NCI-H2171 (cell line): ENCODE measurements at regions not wholly inside any gene's neighbourhood (a gene's known extent, or its start where the extent isn't known, plus 50 kb on each side); places are given as distances from the start of the nearest gene placed in this dataset.
"Not testable (repeated sequence)": the region's sequence is repeated elsewhere in the genome, so short reads cannot be mapped to it uniquely, and the experiment has no call there.

Source experiments
- DNase-seq: peaks from one replicate; lab custom pipeline; 2025; lab: John Stamatoyannopoulos, UW

GRCh38 chr1:195202241-195202640 lies 1406.0 kb downstream of the KCNT2 start:
- peak; percentile 38 for DNase-seq

DNA sequence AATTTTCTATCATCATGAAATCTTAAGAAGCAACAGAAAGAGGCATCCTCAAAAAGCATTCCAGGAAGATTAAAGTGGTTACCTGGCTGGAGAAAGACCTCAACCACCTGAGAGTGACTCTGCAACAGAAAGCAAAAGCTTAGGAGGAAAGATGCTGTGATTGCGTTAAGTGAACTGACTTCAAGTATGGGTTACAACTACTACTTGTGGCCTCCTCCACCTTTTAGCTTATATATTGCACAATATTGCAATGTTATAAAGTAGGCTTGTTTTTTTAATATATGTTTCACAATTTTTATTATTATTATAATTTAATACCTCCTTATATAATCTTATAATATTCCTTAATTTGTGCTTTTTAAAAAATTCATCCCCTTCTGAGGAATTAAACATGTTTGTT lies 1407.5 kb downstream of the KCNT2 start:
- DNase-seq = no peak

GRCh38 chr1:195197116-195197515 lies 1411.1 kb downstream of the KCNT2 start:
- no peak for DNase-seq

GRCh38 chr1:195195423-195196057 lies 1412.7 kb downstream of the KCNT2 start:
- no peak for DNase-seq

GRCh38 chr1:195193134-195193533 lies 1415.1 kb downstream of the KCNT2 start:
- DNase-seq = no peak

- DNase-seq = no peak
These were observed 1419.4 kb downstream of the KCNT2 start for GRCh38 chr1:195188821-195189220.

DNA sequence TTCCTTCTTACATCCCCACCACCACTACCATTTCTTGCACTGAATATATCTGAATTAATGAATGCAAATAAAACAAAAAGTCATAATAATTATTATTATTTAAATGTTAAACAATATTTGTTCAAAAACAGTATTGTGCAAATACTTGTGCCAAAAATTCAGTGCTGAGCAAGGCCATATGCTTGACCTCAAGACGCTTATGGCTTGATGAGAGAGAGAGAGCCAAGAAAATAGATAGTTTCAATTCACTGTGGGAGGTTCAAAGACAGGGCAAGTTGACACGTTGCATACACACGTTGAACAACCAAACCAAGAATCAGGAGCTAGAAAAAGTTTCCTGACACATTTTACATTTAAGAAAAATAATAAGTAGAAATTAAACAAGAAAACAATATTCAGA lies 1421.7 kb downstream of the KCNT2 start:
- no peak for DNase-seq

- peak; percentile 5 for DNase-seq
These were observed 1422.5 kb downstream of the KCNT2 start for GRCh38 chr1:195185736-195186135.

GRCh38 chr1:195185321-195185720 lies 1422.9 kb downstream of the KCNT2 start:
- no peak for DNase-seq

DNA sequence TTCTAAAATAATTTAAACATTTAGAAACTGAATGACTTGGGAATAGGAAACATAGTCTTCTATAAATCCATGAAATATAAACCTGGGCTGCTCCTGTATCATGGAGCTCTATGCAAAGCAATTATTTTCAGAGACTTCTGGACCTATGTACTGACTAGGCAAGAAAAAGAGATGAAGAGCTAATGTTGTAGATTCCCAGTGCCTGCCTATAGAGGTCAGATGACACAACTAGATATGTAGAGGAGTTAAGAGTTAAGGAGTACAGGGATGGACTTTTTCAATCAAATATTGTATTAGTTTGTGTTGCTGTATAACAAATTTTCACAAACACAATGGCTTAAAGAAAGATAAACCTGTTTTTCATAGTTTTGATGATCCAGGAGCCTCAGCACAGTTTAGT lies 1434.5 kb downstream of the KCNT2 start:
- no peak for DNase-seq

- DNase-seq = not testable (repeated sequence)
These were observed 1448.4 kb downstream of the KCNT2 start for GRCh38 chr1:195159795-195160194.

DNA sequence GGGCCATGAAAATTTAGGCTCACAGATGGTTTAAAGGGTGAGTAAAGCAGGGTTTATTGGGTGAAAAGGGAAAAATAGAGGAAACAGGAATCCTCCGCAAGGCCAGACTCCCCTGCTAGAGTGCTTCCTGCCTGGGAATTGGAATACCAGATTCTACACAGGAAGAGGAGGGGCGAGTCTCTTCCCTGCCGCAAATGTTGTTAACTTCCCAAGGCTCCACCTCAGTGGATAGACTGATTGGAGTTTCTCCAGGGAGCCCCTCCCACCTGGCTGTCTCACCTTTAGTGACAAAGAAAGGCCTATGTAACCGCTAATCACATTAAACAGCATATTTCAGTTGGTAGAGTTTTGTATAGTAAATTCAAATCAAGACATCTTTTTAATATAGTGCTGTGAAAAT lies 1450.1 kb downstream of the KCNT2 start:
- no peak for DNase-seq

DNA sequence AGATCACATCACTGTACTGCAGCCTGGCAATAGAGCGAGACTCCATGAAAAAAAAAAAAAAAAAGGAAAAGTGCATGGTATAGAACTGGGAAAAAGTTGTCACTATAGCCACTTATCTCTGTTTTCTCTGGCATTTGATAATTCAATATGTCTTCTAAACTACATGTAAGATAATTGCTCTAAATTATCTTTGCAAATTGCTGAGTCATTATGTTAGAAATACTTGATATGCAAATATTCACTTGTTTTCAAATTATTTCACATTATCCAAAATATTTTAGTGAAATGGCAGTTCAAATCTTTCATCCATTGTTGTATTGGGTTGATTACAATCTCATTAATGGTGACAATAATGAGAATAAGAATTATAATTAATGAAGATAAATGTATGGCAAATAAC lies 1455.1 kb downstream of the KCNT2 start:
- DNase-seq = no peak

- no peak for DNase-seq
These were observed 1457.5 kb downstream of the KCNT2 start for GRCh38 chr1:195150768-195151167.

DNA sequence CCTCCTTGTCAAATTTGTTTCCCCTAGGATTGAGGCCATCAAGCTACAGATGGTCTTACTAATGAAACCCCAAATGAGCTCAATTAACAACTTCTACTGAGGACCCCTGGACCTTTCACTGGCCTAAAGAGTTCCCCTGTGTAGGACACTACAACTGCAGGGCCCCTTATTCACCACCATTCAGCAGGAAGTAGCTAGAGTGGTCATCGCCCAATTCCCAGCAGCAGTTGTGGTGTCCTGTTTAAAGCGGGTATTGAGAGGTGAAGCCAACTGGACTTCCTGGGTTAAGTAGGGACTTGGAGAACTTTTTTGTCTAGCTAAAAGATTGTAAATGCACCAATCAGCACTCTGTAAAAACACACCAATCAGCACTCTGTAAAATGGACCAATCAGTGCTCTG lies 1466.9 kb downstream of the KCNT2 start:
- no peak for DNase-seq

DNA sequence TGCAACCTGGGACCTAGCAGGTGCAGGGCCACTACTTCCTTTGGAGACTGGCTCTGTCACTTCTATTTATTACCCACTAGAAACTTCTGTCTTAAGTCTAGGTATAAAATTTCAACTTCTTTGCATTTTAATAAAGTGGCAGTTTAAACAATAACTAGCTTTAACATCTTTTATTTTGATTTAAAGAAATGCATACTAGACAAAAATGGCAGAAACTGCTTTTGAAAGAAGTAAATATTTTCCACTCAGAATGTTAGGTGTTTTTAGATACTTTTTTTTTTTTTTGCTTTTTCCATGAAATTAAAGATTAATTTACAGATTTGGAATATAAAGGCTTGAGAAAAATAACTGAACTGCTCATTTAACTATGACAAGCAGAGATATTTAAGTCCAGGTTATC lies 1477.6 kb downstream of the KCNT2 start:
- DNase-seq = no peak

- no peak for DNase-seq
These were observed 1485.7 kb downstream of the KCNT2 start for GRCh38 chr1:195122497-195122896.

DNA sequence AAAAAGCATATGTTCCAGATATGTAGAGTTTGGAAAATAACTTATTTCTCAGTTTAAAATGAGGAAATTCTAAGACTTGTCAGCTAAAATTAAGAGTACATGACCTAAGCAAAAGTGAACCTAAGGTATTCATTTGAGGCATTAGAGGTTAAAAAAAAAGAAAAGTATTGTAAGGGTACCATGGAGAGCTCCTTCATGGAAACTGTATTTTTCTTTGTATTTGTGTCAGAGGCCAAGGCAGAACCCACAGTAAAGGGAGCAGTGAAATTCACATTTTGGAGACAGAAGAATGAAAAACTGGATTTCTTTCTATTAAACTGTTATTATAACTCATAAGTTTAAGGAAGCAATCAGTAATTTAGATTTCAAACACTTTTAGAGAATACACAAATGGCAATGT lies 1494.8 kb downstream of the KCNT2 start:
- no peak for DNase-seq

GRCh38 chr1:195105773-195106172 lies 1502.5 kb downstream of the KCNT2 start:
- no peak for DNase-seq

DNA sequence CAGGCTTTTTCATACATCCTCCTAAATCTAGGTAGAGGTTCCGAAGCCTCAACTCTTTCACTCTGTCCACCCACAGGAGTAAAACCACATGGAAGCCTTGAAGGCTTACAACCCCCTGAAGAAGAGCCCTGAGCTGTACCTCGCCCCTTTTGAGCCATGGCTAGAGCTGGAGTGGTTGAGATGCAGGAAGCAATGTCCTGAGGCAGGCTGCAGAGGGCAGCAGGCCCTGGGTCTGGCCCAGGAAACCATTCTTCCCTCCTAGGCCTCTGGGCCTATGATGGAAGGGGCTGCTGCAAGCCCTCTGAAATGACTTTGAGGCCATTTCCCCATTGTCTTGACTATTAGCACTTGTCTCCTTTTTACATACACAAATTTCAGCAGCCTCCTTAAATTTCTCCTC lies 1503.0 kb downstream of the KCNT2 start:
- no peak for DNase-seq

- no peak for DNase-seq
These were observed 1510.9 kb downstream of the KCNT2 start for GRCh38 chr1:195097316-195097715.

- DNase-seq = no peak
These were observed 1512.2 kb downstream of the KCNT2 start for GRCh38 chr1:195096051-195096521.

GRCh38 chr1:195085196-195085595 lies 1523.0 kb downstream of the KCNT2 start:
- DNase-seq = no peak

DNA sequence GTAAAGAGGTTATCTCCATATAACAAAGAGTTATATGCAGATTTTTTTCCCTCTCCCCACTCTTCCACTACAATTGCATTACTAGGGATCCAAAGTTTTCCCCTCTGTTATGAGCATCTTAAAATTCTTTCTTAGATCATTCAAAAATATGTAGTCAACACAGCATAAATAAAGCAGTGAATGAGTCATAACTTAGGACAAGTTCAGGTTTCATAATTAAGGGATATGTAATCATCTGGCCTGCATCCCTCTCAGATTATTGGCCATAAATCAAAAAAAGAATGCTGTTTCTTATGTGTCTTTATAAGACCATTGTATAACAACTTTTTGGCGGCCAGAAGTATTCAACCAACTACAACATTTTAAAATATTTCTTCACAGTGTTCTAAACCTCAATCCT lies 1526.1 kb downstream of the KCNT2 start:
- no peak for DNase-seq
